Endothelial cell of umbilical vein (primary cell): ENCODE measurements at regions not wholly inside any gene's neighbourhood (a gene's known extent, or its start where the extent isn't known, plus 50 kb on each side); places are given as distances from the start of the nearest gene placed in this dataset.

ENCODE experiments used
- BruUV-seq: library from RNA; stranded (reverse); fragments of 400-500 nt; replicated peaks from 2 replicates; lab custom pipeline; 2021; lab: Mats Ljungman, UMichigan
- CTCF ChIA-PET: fragments of 300-600, 350-600 bp; sonication (Branson Sonifier 250); formaldehyde crosslinking; loops from one replicate; lab custom pipeline; 2021; ENCODE audit warnings: antibody characterized with exemption, inconsistent platforms; lab: Charles Lee
- POLR2A ChIA-PET: fragments of 300-600, 350-600 bp; sonication (Branson Sonifier 250); formaldehyde crosslinking; loops from one replicate; lab custom pipeline; 2021; ENCODE audit warnings: antibody characterized with exemption, inconsistent platforms; lab: Charles Lee
- DNase-seq: peaks from one replicate; pipeline ENCODE4 v3.0.0-alpha.2; 2011; ENCODE audit warnings: low read depth, low spot score
- FAIRE-seq: peaks from 2 replicates; lab custom pipeline; 2011; peaks lifted over from hg19 to GRCh38; lab: Jason Lieb, UNC
- H2AFZ ChIP-seq: 2 replicates; pipeline ENCODE4 v1.6.0; 2012; ENCODE audit warnings: low read depth, low read length, control low read depth, inconsistent platforms
- H3K27ac ChIP-seq: 2 replicates; pipeline ENCODE4 v1.5.1; 2011; ENCODE audit warnings: low read depth, mild to moderate bottlenecking, control low read depth, low read length, moderate library complexity; ENCODE audit not compliant: insufficient read depth
- H3K27me3 ChIP-seq, 2 experiments: 2 replicates each; pipeline versions ENCODE4 v1.6.0 to v1.6.1; 2011; ENCODE audit warnings: low read length in 2 of 2, mixed read lengths in 1 of 2; ENCODE audit not compliant: control insufficient read depth in 2 of 2, insufficient read depth in 2 of 2
- H3K36me3 ChIP-seq, 2 experiments: 2 replicates in 1 of 2; 3 replicates in 1 of 2; pipeline ENCODE4 v1.5.1; 2011; ENCODE audit warnings: low read length in 2 of 2, mild to moderate bottlenecking in 1 of 2, moderate library complexity in 1 of 2; ENCODE audit not compliant: control insufficient read depth in 2 of 2, insufficient read depth in 2 of 2; ENCODE audit errors: extremely low read depth in 1 of 2
- H3K4me1 ChIP-seq: 3 replicates; pipeline ENCODE4 v1.5.1; 2011; ENCODE audit warnings: mild to moderate bottlenecking, low read length; ENCODE audit not compliant: control insufficient read depth, insufficient read depth; ENCODE audit errors: extremely low read depth
- H3K4me2 ChIP-seq: 2 replicates; pipeline ENCODE4 v1.6.1; 2011; ENCODE audit warnings: low read length, control low read depth, mixed read lengths; ENCODE audit not compliant: insufficient read depth
- H3K4me3 ChIP-seq, 3 experiments: fragments of 200-600 bp in 1 of 3; sonication (generic), shearing (Covaris generic) in 1 of 3; replicated peaks in 1 of 3; 2 replicates each; pipeline ENCODE4 v1.5.1; 2011 to 2016; ENCODE audit warnings: control low read depth in 3 of 3, low read length in 3 of 3, mild to moderate bottlenecking in 2 of 3, inconsistent platforms in 1 of 3, low read depth in 1 of 3, moderate library complexity in 1 of 3; ENCODE audit not compliant: insufficient read depth in 1 of 3
- H3K79me2 ChIP-seq: 2 replicates; pipeline ENCODE4 v1.6.0; 2012; ENCODE audit warnings: low read length, inconsistent platforms; ENCODE audit not compliant: control insufficient read depth, insufficient read depth
- H3K9ac ChIP-seq: replicated peaks from 2 replicates; pipeline ENCODE3; 2011; ENCODE audit warnings: low read length, control low read depth; ENCODE audit not compliant: insufficient read depth; ENCODE audit errors: extremely low read depth
- H3K9me1 ChIP-seq: replicated peaks from 3 replicates; pipeline ENCODE4 v1.6.0; 2011; ENCODE audit warnings: mild to moderate bottlenecking, low read length; ENCODE audit not compliant: control insufficient read depth, insufficient read depth; ENCODE audit errors: extremely low read depth
- H3K9me3 ChIP-seq: replicated peaks from 2 replicates; pipeline ENCODE4 v1.5.1; 2012; ENCODE audit warnings: low read length, inconsistent platforms; ENCODE audit not compliant: control insufficient read depth, insufficient read depth
- H4K20me1 ChIP-seq: replicated peaks from 2 replicates; pipeline ENCODE3; 2011; ENCODE audit warnings: mild to moderate bottlenecking, low read length; ENCODE audit not compliant: control insufficient read depth, insufficient read depth; ENCODE audit errors: extremely low read depth
- FOS ChIP-seq: IDR thresholded peaks from 2 replicates; pipeline ENCODE4 v1.6.1; 2011; ENCODE audit warnings: mild to moderate bottlenecking, low read length, moderate library complexity, borderline replicate concordance; ENCODE audit not compliant: insufficient read depth
- GATA2 ChIP-seq: IDR thresholded peaks from 2 replicates; pipeline ENCODE4 v1.7.0; 2011; ENCODE audit warnings: low read depth, mild to moderate bottlenecking, moderate library complexity, mixed read lengths, low read length; ENCODE audit not compliant: insufficient read length, insufficient read depth
- JUN ChIP-seq: IDR thresholded peaks from 2 replicates; pipeline ENCODE4 v1.6.1; 2011; ENCODE audit warnings: borderline replicate concordance, low read depth; ENCODE audit not compliant: insufficient read length, insufficient read depth
- MYC ChIP-seq: IDR thresholded peaks from one replicate; pipeline ENCODE4 v1.6.1; 2011; ENCODE audit warnings: mild to moderate bottlenecking, low read depth, low read length
- POLR2AphosphoS5 ChIP-seq: IDR thresholded peaks from 2 replicates; pipeline ENCODE4 v1.6.1; 2012; ENCODE audit warnings: low read depth, mild to moderate bottlenecking, control low read depth, low read length, moderate library complexity; ENCODE audit not compliant: insufficient read depth
- dilution Hi-C: fragments of 300-500 bp; cut with MboI; formaldehyde crosslinking; loops from one replicate; pipeline ENCODE4 v1.15.0; 2019; ENCODE audit warnings: low sequenced_read_pairs; ENCODE audit not compliant: extremely low pct_ligation_motif_present
- intact Hi-C: fragments of 100-400 bp; cut with micrococcal nuclease; formaldehyde crosslinking; loops from one replicate; pipeline ENCODE4 v1.10.0; 2022
- TF ChIP-seq, protein P1 (sequence below): IDR thresholded peaks from 2 replicates; pipeline ENCODE4 v1.6.1; 2011; ENCODE audit not compliant: insufficient read depth, insufficient read length
- TF ChIP-seq, protein P2 (sequence below), 2 donors: IDR thresholded peaks; 1 replicate in 1 of 2; 2 replicates in 1 of 2; pipeline ENCODE4 v1.5.1; 2011; ENCODE audit warnings: low read length in 2 of 2, mild to moderate bottlenecking in 2 of 2, moderate library complexity in 2 of 2, control low read depth in 1 of 2, inconsistent platforms in 1 of 2, low read depth in 1 of 2; ENCODE audit not compliant: insufficient read depth in 1 of 2; ENCODE audit errors: extremely low read depth in 1 of 2

GRCh38 chr12:84497819-84498218 lies 414.8 kb downstream of the SLC6A15 start:
- TF ChIP-seq, protein P1, sequence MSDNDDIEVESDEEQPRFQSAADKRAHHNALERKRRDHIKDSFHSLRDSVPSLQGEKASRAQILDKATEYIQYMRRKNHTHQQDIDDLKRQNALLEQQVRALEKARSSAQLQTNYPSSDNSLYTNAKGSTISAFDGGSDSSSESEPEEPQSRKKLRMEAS, result no peak
- TF ChIP-seq POLR2AphosphoS5 (no peak), GATA2 (no peak), JUN (no peak), MYC (no peak), FOS (no peak)
- TF ChIP-seq, protein P2, sequence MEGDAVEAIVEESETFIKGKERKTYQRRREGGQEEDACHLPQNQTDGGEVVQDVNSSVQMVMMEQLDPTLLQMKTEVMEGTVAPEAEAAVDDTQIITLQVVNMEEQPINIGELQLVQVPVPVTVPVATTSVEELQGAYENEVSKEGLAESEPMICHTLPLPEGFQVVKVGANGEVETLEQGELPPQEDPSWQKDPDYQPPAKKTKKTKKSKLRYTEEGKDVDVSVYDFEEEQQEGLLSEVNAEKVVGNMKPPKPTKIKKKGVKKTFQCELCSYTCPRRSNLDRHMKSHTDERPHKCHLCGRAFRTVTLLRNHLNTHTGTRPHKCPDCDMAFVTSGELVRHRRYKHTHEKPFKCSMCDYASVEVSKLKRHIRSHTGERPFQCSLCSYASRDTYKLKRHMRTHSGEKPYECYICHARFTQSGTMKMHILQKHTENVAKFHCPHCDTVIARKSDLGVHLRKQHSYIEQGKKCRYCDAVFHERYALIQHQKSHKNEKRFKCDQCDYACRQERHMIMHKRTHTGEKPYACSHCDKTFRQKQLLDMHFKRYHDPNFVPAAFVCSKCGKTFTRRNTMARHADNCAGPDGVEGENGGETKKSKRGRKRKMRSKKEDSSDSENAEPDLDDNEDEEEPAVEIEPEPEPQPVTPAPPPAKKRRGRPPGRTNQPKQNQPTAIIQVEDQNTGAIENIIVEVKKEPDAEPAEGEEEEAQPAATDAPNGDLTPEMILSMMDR (IDR thresholded peaks at IDR 0.05; ENCODE audit: extremely low read depth in 1 of 2, insufficient read depth in 1 of 2, low read depth in 1 of 2, low read length in 2 of 2), result peak; percentile 32 to 49
- dilution Hi-C loops (no loop called here), intact Hi-C loops (no loop called here)
- H3K9me1 ChIP-seq, result no peaks in the 10 kb centered on the region
- H3K9me3 ChIP-seq, result no peaks in the 10 kb centered on the region
- H3K4me2 ChIP-seq, result no peak overlapping the region
- BruUV-seq, result no TSS peak
- H3K4me3 ChIP-seq, result no peak overlapping the region
- FAIRE-seq, result no peak
- DNase-seq, result peak; percentile 7
- no peaks in the 10 kb centered on the region for H3K27me3 ChIP-seq
- no peaks in the 10 kb centered on the region for H3K79me2 ChIP-seq
- H3K9ac ChIP-seq, result no peak overlapping the region
- peaks cover 6% of the 10 kb centered on the region for H3K4me1 ChIP-seq
- no peak overlapping the region for H3K27ac ChIP-seq
- H4K20me1 ChIP-seq, result no peaks in the 10 kb centered on the region
- ChIA-PET POLR2A (no interaction called here), CTCF (interaction anchor here (1.1 to 2.7 kb wide), 3 partner anchors 11 to 1812 kb away, joined by 3 to 19 read pairs (median 4); partner anchors contain the start of gene TMTC2)
- no peak overlapping the region for H2AFZ ChIP-seq
- no peaks in the 10 kb centered on the region for H3K36me3 ChIP-seq
